Parathyroid adenoma (tissue), 2 donors: ENCODE measurements at regions not wholly inside any gene's neighbourhood (a gene's known extent, or its start where the extent isn't known, plus 50 kb on each side); places are given as distances from the start of the nearest gene placed in this dataset.

Source experiments
- H2AFZ ChIP-seq: fragments of 300-600 bp; sonication (generic); one replicate; pipeline ENCODE4 v1.7.0; 2017; ENCODE audit warnings: antibody characterized with exemption, mild to moderate bottlenecking
- H3K27ac ChIP-seq: fragments of 300-600 bp; sonication (generic); one replicate; pipeline ENCODE4 v1.7.0; 2017
- H3K27me3 ChIP-seq: fragments of 300-600 bp; sonication (generic); one replicate; pipeline ENCODE4 v1.7.0; 2017; ENCODE audit warnings: low read length; ENCODE audit not compliant: control insufficient read depth, insufficient read depth
- H3K36me3 ChIP-seq: fragments of 300-600 bp; sonication (generic); one replicate; pipeline ENCODE4 v1.7.0; 2017; ENCODE audit warnings: low read length; ENCODE audit not compliant: control insufficient read depth, insufficient read depth
- H3K4me1 ChIP-seq: fragments of 300-600 bp; sonication (generic); one replicate; pipeline ENCODE4 v1.7.0; 2017; ENCODE audit warnings: control low read depth
- H3K4me2 ChIP-seq: fragments of 300-600 bp; sonication (generic); one replicate; pipeline ENCODE4 v1.7.0; 2017; ENCODE audit warnings: low read length
- H3K4me3 ChIP-seq: fragments of 300-600 bp; sonication (generic); one replicate; pipeline ENCODE4 v1.7.0; 2017; ENCODE audit warnings: low read depth, low read length
- H3K79me2 ChIP-seq: fragments of 300-600 bp; sonication (generic); one replicate; pipeline ENCODE4 v1.7.0; 2017; ENCODE audit warnings: control low read depth
- H3K9ac ChIP-seq: fragments of 300-600 bp; sonication (generic); one replicate; pipeline ENCODE4 v1.7.0; 2017; ENCODE audit warnings: mild to moderate bottlenecking
- H3K9me3 ChIP-seq: fragments of 300-600 bp; sonication (generic); one replicate; pipeline ENCODE4 v1.7.0; 2017; ENCODE audit warnings: low read length; ENCODE audit not compliant: control insufficient read depth
- CTCF ChIP-seq: fragments of 300-600 bp; sonication (generic); IDR thresholded peaks from one replicate; pipeline ENCODE4 v1.7.0; 2017; ENCODE audit warnings: antibody characterized with exemption, mild to moderate bottlenecking
- donor health status: primary hyperparathyroidism.

DNA sequence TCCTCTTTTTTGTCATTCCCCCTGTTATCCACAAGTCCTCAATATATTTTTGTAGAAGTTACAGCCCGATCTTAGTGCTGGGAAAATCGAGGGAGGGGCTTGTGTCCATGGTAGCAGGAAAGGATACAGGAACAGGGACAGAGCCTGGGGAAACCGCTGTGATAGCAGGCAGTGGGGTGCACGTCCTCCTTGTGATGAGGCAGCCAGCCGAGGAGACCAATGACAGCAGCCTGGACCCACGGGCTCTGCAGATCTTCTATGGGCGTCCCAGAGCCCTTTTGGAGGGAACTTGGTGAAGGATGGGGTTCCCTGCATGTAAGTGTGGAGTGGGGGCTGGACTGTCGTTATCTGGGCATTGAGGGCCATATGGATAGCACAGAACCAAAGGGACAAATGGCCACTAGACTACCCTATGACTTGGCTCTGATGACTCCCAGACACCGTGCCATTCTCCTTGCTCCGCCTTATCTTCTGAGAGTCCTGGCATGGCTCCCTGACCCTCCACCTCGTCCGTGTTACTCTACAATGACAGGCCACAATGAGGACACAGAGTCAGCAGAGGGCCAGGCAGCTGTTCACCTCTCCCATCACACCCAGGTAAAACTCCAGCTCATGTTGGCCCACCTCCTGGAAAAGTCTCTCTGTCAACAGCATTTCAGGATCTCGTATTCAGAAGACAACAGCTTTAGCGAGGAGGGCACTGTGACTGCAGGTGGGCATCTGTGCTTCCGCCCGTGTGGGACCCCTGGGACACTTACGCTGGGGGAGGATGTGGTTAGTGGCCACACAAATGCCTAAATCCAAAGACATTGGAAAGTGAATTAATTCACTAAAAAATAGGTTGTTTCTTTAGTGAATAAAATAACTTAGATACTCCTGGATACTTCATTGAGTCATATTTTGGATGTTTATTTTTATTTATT, 100.1 kb downstream of the VAPA start:
- H3K27ac ChIP-seq, result no peak overlapping the region
- H3K9ac ChIP-seq, result no peak overlapping the region
- H3K4me3 ChIP-seq, result no peak overlapping the region

GRCh38 chr18:10015288-10015701, 101.5 kb downstream of the VAPA start:
- H3K4me1 ChIP-seq, result no peaks in the 10 kb centered on the region

More for the DNA sequence above, 100.1 kb downstream of the VAPA start:
- Histone ChIP-seq H3K27me3 (no peaks in the 10 kb centered on the region), H2AFZ (no peak overlapping the region), H3K79me2 (no peaks in the 10 kb centered on the region), H3K4me2 (no peak overlapping the region), H3K9me3 (no peaks in the 10 kb centered on the region), H3K4me1 (no peaks in the 10 kb centered on the region), H3K36me3 (no peaks in the 10 kb centered on the region)
- TF ChIP-seq CTCF, result no peak

GRCh38 chr18:10015941-10016819, 102.4 kb downstream of the VAPA start:
- Histone ChIP-seq H3K79me2 (no peaks in the 10 kb centered on the region), H3K36me3 (no peaks in the 10 kb centered on the region), H3K27ac (no peak overlapping the region), H3K4me3 (no peak overlapping the region), H3K27me3 (no peaks in the 10 kb centered on the region), H3K4me1 (no peaks in the 10 kb centered on the region), H2AFZ (no peak overlapping the region), H3K4me2 (no peak overlapping the region), H3K9ac (no peak overlapping the region), H3K9me3 (no peaks in the 10 kb centered on the region)
- TF ChIP-seq CTCF, result no peak

More at GRCh38 chr18:10015288-10015701, 101.5 kb downstream of the VAPA start:
- no peaks in the 10 kb centered on the region for H3K9me3 ChIP-seq
- H3K27me3 ChIP-seq, result no peaks in the 10 kb centered on the region
- no peak overlapping the region for H3K4me2 ChIP-seq
- peak overlapping the region; percentile 55 for H2AFZ ChIP-seq
- TF ChIP-seq CTCF, result no peak
- no peak overlapping the region for H3K4me3 ChIP-seq
- H3K27ac ChIP-seq, result no peak overlapping the region
- H3K79me2 ChIP-seq, result no peaks in the 10 kb centered on the region
- no peak overlapping the region for H3K9ac ChIP-seq
- no peaks in the 10 kb centered on the region for H3K36me3 ChIP-seq

DNA sequence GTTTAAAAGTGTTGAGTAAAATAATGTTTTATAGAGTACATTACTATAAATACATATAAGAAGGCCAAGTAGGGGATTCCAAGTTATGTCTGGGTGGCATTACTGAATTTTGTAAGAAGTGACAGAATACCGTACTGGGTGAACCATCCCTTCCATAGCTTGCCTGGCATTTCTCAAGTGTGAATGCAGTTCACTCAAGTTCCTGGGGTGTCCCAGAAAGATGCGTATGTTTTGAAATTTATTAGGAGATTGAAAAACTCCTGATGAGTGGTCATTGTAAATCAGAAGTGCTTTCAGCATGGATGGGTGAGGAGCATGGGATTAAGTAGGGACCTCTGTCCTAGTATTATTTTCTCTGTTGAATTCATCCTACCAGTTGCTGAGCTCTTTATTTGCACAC, 103.2 kb downstream of the VAPA start:
- H3K9me3 ChIP-seq, result no peaks in the 10 kb centered on the region
- no peak overlapping the region for H3K27ac ChIP-seq

More for the DNA sequence above, 103.2 kb downstream of the VAPA start:
- no peak overlapping the region for H3K4me3 ChIP-seq
- no peaks in the 10 kb centered on the region for H3K79me2 ChIP-seq
- H3K36me3 ChIP-seq, result no peaks in the 10 kb centered on the region
- H3K4me2 ChIP-seq, result no peak overlapping the region
- no peak overlapping the region for H3K9ac ChIP-seq
- H2AFZ ChIP-seq, result no peak overlapping the region
- no peaks in the 10 kb centered on the region for H3K4me1 ChIP-seq
- H3K27me3 ChIP-seq, result no peaks in the 10 kb centered on the region
- TF ChIP-seq CTCF, result no peak
